ENCODE measurements at regions not wholly inside any gene's neighbourhood (a gene's known extent, or its start where the extent isn't known, plus 50 kb on each side); places are given as distances from the start of the nearest gene placed in this dataset.

DNA sequence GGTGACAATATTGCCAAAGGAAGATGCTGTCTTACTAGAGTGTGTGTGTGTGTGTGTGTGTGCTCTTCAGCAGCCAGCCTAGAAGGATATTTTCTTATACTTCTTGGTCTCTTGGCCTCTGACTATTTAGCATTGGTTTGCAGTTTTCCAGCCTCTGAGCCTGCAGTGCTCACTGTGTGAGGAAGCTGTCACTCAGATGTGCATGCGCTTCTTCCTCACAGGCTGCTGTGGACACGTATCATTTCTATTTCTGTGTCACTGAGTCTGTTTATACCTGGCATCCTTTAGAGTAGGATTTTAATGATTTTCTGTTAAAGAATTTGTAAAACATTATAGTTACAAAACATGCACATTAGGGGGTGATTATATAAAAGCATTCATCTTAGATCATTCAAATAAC is 83.3 kb downstream of the ALDH8A1 start:
- DNase-seq (ENCODE audit: low spot score), result no peak

DNA sequence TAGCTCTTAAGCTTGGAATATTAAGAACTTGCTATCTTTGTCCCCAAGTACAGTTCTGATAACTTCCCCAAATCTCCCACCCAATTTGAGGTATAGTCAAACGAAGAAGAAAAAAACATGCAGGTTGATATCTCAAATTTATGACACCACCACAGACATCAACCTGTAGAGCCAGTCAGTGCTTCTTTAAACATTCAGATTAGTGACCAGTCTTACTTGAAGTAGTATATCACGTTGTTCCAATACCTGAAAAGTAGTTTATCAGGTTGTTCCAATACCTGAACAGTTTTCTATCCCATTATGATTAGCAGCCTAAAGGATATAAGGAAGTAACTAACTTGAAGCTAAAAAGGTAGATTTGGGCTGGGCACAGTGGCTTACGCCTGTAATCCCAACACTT is 85.3 kb downstream of the ALDH8A1 start:
- no peak for DNase-seq (ENCODE audit: low spot score)

DNA sequence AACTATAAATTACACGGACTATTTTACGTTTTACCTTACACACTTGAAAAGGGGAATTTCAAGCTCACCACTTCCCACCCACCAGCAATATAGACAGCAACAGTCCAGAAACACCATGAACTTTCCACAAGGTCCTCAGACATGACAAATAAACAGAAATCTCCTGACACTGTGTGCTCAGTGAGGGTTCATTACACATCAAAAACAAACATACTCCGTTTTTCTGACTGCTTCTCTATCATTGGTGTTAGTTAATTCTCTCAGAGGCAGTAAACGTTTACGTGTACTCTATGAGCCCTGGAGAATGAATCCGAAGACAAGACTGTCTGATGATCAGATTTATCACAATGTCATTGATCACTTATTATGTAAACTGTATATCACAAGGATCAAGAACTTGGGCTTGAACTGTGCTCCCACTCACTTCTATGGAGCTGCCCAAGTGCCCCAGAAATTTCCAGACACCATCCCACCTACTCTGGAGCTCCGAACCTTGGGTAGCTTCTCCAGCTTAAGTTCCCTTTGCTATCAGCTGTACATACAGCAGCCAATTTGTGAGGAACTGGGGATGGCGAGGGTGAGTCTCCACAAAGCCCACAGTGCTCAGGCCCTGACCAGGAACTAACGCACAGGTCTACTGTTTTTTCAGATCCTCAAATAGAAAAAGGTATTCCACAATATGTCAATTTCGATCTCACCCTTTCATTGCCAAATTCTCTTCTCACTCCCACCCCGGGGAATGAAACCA is 86.0 kb downstream of the ALDH8A1 start:
- DNase-seq (ENCODE audit: low spot score), result no peak

DNA sequence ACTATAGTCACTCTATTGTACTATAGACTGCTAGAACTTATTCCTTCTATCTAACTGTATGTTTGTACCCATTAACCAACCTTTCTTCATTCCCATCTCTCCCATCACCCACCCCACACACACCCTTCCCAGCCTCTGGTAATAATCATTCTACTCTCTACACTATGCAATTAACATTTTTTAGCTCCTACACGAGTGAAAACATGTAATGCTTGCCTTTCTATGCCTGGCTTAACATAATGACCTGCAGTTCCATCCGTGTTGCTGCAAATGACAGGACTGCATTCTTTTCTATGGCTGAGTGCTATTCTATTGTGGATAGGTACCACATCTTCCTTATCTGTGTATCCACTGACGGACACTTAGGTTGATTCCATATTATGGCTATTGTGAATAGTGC is 95.5 kb downstream of the ALDH8A1 start:
- DNase-seq (ENCODE audit: low spot score), result no peak

DNA sequence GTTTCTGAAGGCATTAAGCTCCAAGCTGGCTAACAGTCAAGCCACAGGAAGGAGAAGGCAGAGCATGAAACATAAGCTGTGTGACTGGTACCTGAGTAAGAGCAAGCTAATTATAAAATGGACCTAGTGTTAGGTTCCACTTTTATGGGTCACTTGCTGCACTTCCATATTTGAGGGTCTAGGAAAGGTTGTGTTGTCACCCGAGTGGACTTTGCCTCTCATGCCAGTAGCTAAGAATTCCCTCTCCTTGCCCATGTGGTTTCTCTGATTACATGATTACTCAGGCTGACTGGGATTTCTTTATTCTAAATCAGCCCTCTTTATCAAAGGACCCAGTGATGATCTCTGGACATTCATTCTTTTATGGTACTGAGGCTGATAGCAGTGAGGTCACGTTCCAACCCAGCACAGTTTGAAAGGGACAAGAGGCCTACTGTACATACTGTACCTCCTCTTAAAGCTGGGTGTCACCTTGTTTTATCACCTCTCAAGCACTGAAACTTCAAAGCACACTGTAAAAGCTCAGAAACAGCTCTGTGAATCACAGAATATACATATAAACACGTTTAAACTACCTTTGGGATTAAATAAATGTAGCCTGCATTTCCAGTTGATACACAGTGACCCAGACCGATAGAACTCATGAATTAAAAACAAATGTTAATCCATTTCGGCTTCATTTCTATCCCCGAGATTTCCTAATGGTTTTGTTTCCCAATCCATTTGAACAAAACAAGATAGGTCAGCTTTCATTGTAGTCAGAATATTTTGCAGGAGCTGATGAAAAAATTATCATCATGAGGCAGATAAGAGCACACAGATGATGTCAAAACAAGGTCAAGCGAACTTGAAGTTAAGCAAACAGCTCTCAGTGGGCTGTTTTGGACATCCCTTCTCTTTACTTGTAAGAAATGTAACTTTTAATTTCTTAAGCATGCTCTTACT is 96.5 kb downstream of the ALDH8A1 start:
- peak; percentile 79 for DNase-seq (ENCODE audit: low spot score)

DNA sequence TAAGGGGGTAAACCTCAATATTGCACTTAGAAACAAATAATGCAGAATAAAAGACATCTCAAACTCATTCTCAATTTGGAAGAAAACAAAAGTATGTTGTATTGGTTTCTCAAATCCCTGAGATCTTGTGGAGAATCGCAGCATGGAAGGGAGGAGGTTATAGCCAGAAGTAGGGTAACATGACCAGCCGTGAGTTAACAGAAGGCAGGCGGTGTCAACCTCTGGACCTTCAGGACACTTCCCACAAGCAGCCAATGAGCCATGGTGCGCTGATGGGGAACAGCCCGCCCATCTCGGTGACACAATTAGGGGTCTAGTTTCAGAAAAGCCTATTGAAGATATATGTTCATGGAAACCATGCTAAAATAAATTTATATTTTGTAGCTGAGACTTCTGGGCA is 98.4 kb downstream of the ALDH8A1 start:
- DNase-seq (ENCODE audit: low spot score), result no peak

DNA sequence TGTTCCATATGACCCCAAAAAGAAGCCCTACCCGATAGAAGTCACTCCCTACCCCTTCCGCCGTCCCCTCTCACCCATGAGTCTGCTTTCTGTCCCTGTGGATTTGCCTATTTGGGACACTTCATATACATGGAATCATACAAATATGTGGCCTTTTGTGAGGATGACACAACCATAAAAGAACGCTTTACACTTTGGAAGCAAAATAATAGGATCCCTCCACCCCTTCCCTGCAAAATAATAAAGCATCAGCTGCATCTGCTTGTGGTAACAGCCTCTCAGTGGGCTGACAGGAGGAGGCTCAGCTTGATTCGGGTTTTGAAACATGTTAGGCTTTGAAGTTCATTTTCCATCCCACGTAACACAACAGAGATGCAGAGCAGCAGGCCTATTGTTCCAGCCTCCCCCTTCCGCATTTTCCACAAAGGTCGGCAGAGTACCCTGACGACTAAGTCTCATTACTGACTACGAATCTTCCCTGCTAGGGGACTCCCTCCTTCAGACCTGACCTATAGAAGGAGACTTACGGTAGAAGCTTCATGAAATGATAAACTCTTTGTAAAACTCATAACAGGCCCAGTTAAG is 99.1 kb downstream of the ALDH8A1 start:
- DNase-seq (ENCODE audit: low spot score), result no peak

DNA sequence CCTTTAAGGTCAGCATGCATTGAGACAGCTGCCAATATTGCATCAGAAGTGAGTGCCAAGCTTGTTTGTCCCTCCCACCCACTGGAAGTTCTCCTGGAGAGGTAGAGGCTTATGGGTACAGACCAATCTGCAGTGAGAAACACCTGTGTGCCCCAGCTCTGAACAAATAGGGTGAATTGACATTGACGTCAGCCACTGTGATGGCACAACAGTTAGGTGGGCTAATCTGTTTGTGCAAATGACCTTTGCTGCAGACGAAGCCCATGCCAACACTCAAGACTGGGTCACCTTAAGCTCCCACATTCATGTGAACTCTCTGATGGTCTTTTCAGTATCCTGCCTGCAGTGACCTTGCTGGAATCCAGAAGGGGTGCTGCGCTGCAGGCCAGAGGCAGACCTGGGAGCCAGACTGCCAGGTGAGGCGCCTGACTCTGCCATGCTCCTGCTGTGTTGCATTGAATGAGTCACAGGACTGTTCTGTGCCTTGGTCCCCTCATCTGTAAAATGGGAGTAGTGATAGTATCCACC is 99.9 kb downstream of the ALDH8A1 start:
- DNase-seq (ENCODE audit: low spot score), result no peak

DNA sequence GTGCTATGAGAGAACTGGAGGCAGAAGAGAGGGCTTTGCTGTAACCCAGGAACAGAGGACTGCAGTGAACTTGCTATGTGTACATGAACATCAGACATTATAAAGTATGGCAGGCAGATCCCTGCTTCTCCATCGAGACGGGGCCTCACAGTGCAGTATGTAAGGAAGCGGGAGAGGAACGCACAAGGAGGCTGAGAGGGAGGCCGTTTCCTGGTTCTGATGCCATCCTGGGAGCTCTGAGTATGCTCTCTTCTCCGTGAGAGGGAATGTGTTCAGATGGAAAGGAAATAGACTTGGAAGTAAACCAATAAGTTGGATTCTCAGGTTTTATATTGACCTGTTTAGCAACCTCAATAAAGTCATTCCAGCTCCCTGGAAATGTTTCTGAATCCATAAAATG is 101.8 kb downstream of the ALDH8A1 start:
- DNase-seq (ENCODE audit: low spot score), result no peak

DNA sequence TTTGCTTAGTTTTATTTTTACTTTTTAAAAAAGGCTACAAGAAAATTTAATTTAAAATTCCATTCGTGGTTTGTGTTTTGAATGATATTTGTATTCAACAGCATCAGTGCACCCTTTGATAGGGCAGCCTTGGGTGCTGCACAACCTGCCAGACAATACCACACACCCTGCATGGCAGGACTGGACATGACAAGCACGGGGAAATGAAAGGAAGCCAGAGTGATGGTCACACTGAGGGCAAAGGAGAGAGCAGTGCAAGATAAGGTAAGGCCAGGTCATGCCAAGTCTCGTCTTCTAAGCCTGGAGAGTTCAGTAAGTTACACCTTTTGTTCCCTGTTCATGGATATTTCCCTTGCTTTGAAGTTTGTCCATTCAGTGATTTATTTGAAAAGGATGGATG is 103.0 kb downstream of the ALDH8A1 start:
- no peak for DNase-seq (ENCODE audit: low spot score)

DNA sequence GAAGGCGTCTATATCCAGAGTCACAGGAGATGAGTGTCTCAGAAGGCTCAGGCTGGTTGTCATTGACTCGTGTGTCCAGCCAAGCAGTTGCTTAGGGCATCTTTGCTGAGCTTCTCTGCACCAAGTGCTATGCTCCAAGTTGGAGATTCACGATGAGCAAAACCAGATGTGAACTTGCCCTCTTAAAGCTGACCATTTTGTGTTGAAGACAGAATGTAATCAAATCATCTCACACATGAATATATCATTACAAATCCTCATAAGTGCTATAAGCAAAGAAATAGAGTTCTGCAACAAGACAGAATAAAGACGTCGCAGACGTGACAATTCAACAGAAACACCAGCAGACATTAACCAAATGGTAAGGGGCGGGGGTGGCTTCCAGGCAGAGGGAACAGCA is 103.9 kb downstream of the ALDH8A1 start:
- DNase-seq (ENCODE audit: low spot score), result no peak

DNA sequence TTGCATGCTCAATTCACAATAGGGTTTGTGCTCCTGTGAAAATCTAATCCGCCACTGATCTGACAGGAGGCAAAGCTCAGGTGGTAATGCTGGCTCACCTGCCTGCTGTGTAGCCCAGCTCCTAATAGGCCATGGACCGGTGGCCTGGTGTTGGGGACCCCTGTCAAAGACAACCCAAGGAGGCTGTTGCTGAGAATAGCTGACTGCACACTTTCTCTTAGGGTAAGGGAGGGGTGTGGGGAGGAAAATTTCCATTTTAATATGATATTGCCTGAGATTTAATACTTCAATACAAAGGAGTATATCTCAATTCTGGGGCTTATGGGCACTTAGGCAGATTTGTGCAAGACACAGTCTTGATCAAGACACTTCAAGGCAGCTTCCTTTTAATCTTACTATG is 105.8 kb downstream of the ALDH8A1 start:
- DNase-seq (ENCODE audit: low spot score), result no peak

DNA sequence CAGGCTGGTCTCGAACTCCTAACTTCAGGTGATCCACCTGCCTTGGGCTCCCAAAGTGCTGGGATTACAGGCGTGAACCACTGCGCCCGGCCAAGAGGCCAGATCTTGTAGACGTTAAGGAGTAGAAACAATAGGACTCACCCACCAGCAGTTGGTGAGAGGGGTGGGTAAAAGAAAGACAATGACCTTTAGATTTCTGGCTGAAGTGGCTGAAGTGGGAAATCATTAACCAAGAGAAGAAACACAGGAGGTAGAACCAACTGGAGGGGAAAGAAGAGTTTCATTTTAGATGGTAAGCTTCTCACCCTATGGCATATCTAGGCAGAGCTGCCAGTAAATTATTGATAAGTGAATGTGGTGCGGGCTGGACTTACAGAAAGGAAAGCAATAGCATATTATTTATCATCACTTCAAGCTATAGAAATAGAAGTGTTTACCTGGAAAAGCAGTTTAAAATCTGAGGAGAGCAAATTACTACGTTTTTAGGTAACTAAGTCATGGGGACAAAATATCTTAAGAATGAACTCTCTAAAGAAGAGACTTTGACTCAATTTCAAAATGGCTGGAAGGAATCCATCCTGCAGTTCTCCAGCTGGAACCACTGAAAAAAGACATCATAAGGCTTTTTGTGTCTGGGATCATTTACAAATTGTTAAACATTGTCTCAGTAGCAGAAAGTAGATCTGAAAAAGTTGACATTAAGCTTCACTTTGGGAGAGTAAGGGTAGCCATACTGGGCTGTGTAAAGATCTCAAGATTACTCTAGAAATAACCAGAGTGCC is 109.6 kb downstream of the ALDH8A1 start:
- no peak for DNase-seq (ENCODE audit: low spot score)

DNA sequence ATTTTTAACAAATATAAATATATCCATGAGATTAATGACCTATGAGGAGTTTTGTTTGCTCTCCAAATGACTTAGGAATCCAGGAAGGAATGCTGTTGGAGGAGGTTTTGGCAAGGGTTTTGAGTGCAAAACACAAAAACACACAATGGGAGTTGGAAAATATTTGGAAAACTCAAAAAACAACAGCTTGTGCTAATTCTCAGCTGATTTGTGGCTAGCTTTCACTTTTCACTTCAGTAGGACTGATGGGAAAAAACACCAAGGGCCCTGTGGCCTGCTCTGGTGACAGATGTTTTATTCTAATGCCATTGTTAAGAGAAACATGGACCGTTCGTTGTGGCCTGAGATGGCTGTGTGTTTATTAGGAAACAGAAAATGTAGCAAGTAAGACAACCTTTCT is 113.9 kb downstream of the ALDH8A1 start:
- DNase-seq (ENCODE audit: low spot score), result no peak

DNA sequence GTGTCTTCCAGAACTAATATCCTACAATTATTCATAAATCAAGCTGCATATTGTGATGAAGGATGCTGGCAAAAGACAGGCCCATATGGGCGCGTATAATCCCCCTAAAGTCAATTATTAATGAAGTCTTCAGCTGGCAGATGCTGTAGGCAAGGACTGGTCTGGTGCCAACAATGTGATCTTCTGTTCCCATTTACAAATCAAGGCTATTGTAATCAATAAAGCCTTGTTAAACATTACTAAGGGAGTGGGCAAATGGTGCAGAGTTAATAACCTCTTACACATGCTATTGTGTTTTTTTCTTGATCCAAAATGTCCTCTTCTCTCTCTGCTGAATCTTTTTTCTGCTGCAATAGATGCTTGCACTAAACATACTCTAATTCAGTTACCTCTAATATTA is 119.0 kb downstream of the ALDH8A1 start:
- no peak for DNase-seq (ENCODE audit: low spot score)

DNA sequence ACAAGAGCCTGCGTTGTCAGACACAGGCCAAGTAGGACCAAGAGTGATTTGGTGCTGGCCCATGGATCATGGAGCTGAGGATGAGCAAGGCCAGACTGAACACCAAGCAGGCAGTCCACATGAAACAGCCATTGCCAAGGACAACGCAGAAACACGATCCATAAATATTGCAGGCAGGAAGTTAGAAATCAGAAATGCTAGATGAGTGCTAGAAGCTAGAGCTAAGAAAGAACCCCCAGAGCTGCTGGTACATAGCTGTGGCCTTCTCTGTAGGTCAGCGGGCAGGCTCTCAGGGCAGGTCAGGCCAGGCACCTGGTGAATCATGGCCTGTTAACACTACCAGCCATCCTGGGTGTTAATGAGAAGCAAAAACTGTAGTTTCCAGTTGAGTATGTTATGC is 119.7 kb downstream of the ALDH8A1 start:
- no peak for DNase-seq (ENCODE audit: low spot score)

DNA sequence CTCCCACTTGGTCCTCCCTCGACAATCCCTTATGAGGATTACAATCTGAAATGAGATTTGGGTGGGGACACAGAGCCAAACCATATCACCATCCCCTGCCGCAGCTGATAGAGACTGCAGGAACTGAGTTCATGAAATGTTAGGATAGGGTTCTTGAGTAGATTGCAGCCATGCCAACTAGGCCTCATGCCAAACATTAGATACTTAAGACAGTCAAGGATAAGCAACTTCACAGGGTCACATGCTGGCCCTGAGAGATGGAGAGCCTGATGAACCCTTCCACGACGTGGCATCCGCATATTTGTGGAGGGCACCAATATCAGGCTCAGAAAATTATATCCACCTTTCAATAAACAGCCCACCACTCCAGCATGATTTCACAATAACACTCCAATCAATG is 121.3 kb downstream of the ALDH8A1 start:
- no peak for DNase-seq (ENCODE audit: low spot score)

DNA sequence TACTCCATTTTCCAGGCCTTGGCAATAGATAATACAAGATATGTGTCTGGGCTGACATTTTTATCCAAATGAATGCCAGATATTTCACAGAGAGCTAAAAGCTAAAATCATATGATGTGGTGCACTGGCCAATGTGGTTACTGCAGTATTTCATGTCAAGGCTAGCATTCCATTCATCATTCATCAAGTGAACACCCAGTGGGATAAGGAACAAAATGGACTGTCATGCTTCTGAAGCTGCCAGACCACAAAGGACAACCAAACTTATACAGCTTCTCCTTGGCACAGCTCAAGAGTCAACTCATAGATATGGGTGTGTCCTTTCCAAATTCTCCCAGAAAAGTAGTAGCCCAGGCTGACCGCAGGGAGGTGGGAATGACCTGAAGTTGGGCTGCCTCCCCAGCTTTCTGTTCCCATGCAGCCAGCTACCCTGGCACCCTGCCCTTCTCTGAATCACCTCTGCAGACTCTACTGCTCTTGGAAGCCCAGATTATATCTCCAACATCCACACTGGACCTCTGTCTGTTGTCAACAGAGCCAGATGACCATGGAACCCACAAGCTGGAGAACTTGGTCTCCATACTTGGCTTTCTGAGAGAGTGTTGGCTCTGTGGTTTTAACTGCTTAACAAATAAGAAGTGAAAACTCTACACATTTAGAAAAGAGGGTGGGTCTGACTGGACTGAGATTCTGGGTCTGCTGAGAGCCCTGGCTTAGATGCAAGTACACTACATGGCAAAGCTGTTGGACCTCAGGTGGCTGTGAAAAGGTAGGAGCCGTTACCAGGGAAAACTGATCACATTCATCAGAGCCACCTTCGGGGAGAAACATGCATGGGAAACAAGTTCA is 122.8 kb downstream of the ALDH8A1 start:
- peak; percentile 9 for DNase-seq (ENCODE audit: low spot score)

DNA sequence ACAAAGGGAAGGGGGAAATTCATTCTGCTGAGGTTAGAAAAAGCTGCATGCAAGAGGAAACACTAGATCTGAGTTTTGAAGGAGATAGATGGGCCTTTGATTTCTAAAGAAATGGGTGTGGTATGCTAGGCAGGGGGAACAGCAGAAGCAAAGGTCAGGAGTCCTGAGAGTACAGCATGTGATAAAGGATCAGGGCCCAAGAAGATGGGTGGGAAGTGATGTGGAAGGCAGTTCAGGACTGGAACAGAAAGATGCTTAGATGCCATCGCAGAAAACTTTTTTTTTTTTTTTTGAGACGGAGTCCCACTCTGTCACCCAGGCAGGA is 126.2 kb downstream of the ALDH8A1 start:
- DNase-seq (ENCODE audit: low spot score), result no peak

DNA sequence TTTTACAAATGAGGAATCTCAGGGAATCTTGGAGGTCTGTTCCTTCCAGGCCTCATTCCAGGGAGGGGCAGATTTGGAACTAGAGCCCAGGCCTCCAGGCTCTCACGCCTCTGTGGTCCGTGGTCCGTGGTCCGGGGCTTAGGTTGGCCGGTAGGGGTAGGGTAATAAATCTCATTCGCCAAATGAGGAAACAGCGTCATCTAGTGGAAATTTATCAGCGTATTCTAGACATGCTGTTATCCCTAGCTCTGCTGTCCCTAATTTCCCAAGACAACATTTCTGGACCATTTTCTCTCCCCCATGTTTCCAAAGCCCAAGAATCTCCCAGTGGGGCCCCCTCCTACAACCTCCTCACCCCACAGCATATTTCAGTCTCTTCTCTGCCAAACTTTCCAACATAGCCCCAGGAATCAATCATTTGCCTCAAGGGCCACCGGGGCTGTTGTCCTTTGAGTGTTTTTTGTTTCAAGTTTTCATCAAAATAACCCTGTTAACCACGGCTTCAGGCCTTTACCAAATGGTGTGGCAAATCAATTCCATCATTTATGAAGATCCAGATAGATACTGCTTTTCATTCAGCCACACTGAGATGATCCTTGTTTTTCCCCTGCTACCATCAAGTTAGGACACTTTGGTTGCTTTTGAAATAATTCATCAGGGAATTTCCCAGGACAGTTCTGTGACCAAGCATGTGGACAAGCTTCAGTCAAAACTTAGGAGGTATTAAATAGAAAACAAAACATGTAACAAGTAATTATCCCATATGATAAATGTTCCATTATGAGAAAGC is 126.8 kb downstream of the ALDH8A1 start:
- DNase-seq (ENCODE audit: low spot score), result peak; percentile 76

Data from LoVo (cell line).